Liver (tissue), 8 donors: ENCODE measurements at regions not wholly inside any gene's neighbourhood (a gene's known extent, or its start where the extent isn't known, plus 50 kb on each side); places are given as distances from the start of the nearest gene placed in this dataset.

Experiments
- DNase-seq: peaks from one replicate; pipeline ENCODE4 v3.0.0-alpha.2; 2017; ENCODE audit warnings: low spot score
- H3K27ac ChIP-seq, 2 donors: one replicate each; pipeline ENCODE4 v1.7.0; 2013; ENCODE audit warnings: inconsistent platforms in 2 of 2, low read length in 2 of 2, control low read depth in 1 of 2, low read depth in 1 of 2, mild to moderate bottlenecking in 1 of 2
- H3K27me3 ChIP-seq, 4 donors: one replicate each; pipeline versions ENCODE4 v1.6.1 to v1.7.0; 2013; ENCODE audit warnings: low read length in 3 of 4, inconsistent platforms in 1 of 4, mild to moderate bottlenecking in 1 of 4, moderate library complexity in 1 of 4; ENCODE audit not compliant: control insufficient read depth in 4 of 4, insufficient read depth in 4 of 4
- H3K36me3 ChIP-seq, 4 donors: one replicate each; pipeline versions ENCODE4 v1.6.1 to v1.7.0; 2013; ENCODE audit warnings: low read length in 3 of 4, mild to moderate bottlenecking in 3 of 4, low read depth in 1 of 4, moderate library complexity in 1 of 4; ENCODE audit not compliant: control insufficient read depth in 4 of 4, insufficient read depth in 3 of 4
- H3K4me1 ChIP-seq, 4 donors: one replicate each; pipeline versions ENCODE4 v1.6.1 to v1.7.0; 2013; ENCODE audit warnings: low read length in 3 of 4, mild to moderate bottlenecking in 3 of 4, moderate library complexity in 1 of 4; ENCODE audit not compliant: control insufficient read depth in 4 of 4, insufficient read depth in 4 of 4
- H3K4me3 ChIP-seq, 3 donors: one replicate each; pipeline versions ENCODE4 v1.6.1 to v1.7.0; 2013; ENCODE audit warnings: low read length in 3 of 3, control low read depth in 1 of 3, low read depth in 1 of 3, mild to moderate bottlenecking in 1 of 3
- H3K9ac ChIP-seq, 2 donors: one replicate each; pipeline ENCODE4 v1.7.0; 2013; ENCODE audit warnings: low read length in 2 of 2, mild to moderate bottlenecking in 2 of 2, moderate library complexity in 2 of 2, control low read depth in 1 of 2, low read depth in 1 of 2
- H3K9me3 ChIP-seq, 4 donors: one replicate each; pipeline versions ENCODE4 v1.6.1 to v1.7.0; 2013; ENCODE audit warnings: low read length in 3 of 4; ENCODE audit not compliant: control insufficient read depth in 4 of 4
- EGR1 ChIP-seq, 2 donors: IDR thresholded peaks; 2 replicates each; pipeline ENCODE4 v1.6.1; 2016 to 2018; ENCODE audit warnings: antibody characterized with exemption in 2 of 2, low read depth in 2 of 2
- FOXA1 ChIP-seq: IDR thresholded peaks from 2 replicates; pipeline ENCODE4 v1.6.1; 2016; ENCODE audit warnings: antibody characterized with exemption
- FOXA2 ChIP-seq: IDR thresholded peaks from 2 replicates; pipeline ENCODE4 v1.6.1; 2016; ENCODE audit warnings: antibody characterized with exemption
- GABPA ChIP-seq, 2 donors: IDR thresholded peaks in 1 of 2; conservative IDR thresholded peaks in 1 of 2; 2 replicates each; pipeline ENCODE4 v1.6.1; 2016; ENCODE audit warnings: antibody characterized with exemption in 2 of 2, mild to moderate bottlenecking in 1 of 2, moderate library complexity in 1 of 2
- HNF4A ChIP-seq, 2 donors: conservative IDR thresholded peaks; 2 replicates each; pipeline ENCODE4 v1.6.1; 2016; ENCODE audit warnings: antibody characterized with exemption in 2 of 2, mild to moderate bottlenecking in 2 of 2
- HNF4G ChIP-seq: IDR thresholded peaks from 2 replicates; pipeline ENCODE4 v1.6.1; 2016; ENCODE audit warnings: antibody characterized with exemption
- JUND ChIP-seq, 2 donors: IDR thresholded peaks; 2 replicates each; pipeline ENCODE4 v1.6.1; 2016; ENCODE audit warnings: antibody characterized with exemption in 2 of 2
- NR2F2 ChIP-seq: IDR thresholded peaks from 2 replicates; pipeline ENCODE4 v1.6.1; 2016; ENCODE audit warnings: antibody characterized with exemption
- RAD21 ChIP-seq, 2 donors: IDR thresholded peaks; 2 replicates each; pipeline ENCODE4 v1.6.1; 2016; ENCODE audit warnings: antibody characterized with exemption in 2 of 2, mild to moderate bottlenecking in 2 of 2
- REST ChIP-seq: IDR thresholded peaks from 2 replicates; pipeline ENCODE4 v1.6.1; 2016; ENCODE audit warnings: antibody characterized with exemption, mild to moderate bottlenecking
- RXRA ChIP-seq, 2 donors: IDR thresholded peaks; 2 replicates each; pipeline ENCODE4 v1.6.1; 2017 to 2018; ENCODE audit warnings: antibody characterized with exemption in 2 of 2, mild to moderate bottlenecking in 1 of 2
- SP1 ChIP-seq: IDR thresholded peaks from 2 replicates; pipeline ENCODE4 v1.6.1; 2018; ENCODE audit warnings: antibody characterized with exemption, mild to moderate bottlenecking
- TAF1 ChIP-seq: conservative IDR thresholded peaks from 2 replicates; pipeline ENCODE4 v1.6.1; 2016; ENCODE audit warnings: antibody characterized with exemption, mild to moderate bottlenecking
- YY1 ChIP-seq: IDR thresholded peaks from 2 replicates; pipeline ENCODE4 v1.6.1; 2016; ENCODE audit warnings: antibody characterized with exemption, mild to moderate bottlenecking
- ZBTB33 ChIP-seq: IDR thresholded peaks from 2 replicates; pipeline ENCODE4 v1.6.1; 2016; ENCODE audit warnings: antibody characterized with exemption
- WGBS: extraction: QIAGEN DNeasy Blood & Tissue Kit; methylation state at CpG from one replicate; pipeline ENCODE4 v1.1.7; 2013; 5-methylcytosine and 5-hydroxymethylcytosine counted together
- TF ChIP-seq, protein P1 (sequence below): IDR thresholded peaks from 2 replicates; pipeline ENCODE4 v1.6.1; 2016; ENCODE audit warnings: antibody characterized with exemption
- TF ChIP-seq, protein P2 (sequence below): fragments of 150-350 bp; IDR thresholded peaks from 2 replicates; pipeline ENCODE4 v1.5.1; 2017; ENCODE audit warnings: improper control_type of control experiment, low read depth, low read length; ENCODE audit not compliant: missing input control
- TF ChIP-seq, protein P3 (sequence below): IDR thresholded peaks from 2 replicates; pipeline ENCODE4 v1.6.1; 2016; ENCODE audit warnings: antibody characterized with exemption
- donor health status: healthy.
- donor health status: healthy.
- donor health status: healthy.
- donor health status: healthy.
- donor health status: healthy.

GRCh38 chr2:145284551-145284950 is 764.6 kb upstream of the ZEB2 start:
- TF ChIP-seq, protein P1, sequence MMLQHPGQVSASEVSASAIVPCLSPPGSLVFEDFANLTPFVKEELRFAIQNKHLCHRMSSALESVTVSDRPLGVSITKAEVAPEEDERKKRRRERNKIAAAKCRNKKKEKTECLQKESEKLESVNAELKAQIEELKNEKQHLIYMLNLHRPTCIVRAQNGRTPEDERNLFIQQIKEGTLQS, result no peak
- no peak for TF ChIP-seq FOXA1
- no peak for TF ChIP-seq RXRA (IDR thresholded peaks at IDR 0.05)
- TF ChIP-seq NR2F2, result no peak
- no peak for TF ChIP-seq EGR1 (IDR thresholded peaks at IDR 0.05; ENCODE audit: low read depth in 2 of 2)
- no peak for TF ChIP-seq GABPA (IDR thresholded peaks at IDR 0.05 in 1 of 2, conservative IDR thresholded peaks at IDR 0.05 in 1 of 2)
- TF ChIP-seq RAD21 (IDR thresholded peaks at IDR 0.05), result no peak
- no peak for TF ChIP-seq SP1
- no peak for TF ChIP-seq HNF4G
- no peak for TF ChIP-seq JUND (IDR thresholded peaks at IDR 0.05)
- TF ChIP-seq, protein P2, sequence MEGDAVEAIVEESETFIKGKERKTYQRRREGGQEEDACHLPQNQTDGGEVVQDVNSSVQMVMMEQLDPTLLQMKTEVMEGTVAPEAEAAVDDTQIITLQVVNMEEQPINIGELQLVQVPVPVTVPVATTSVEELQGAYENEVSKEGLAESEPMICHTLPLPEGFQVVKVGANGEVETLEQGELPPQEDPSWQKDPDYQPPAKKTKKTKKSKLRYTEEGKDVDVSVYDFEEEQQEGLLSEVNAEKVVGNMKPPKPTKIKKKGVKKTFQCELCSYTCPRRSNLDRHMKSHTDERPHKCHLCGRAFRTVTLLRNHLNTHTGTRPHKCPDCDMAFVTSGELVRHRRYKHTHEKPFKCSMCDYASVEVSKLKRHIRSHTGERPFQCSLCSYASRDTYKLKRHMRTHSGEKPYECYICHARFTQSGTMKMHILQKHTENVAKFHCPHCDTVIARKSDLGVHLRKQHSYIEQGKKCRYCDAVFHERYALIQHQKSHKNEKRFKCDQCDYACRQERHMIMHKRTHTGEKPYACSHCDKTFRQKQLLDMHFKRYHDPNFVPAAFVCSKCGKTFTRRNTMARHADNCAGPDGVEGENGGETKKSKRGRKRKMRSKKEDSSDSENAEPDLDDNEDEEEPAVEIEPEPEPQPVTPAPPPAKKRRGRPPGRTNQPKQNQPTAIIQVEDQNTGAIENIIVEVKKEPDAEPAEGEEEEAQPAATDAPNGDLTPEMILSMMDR, result no peak
- no peak for TF ChIP-seq HNF4A (conservative IDR thresholded peaks at IDR 0.05)
- no peak for TF ChIP-seq FOXA2
- no peak for TF ChIP-seq ZBTB33
- TF ChIP-seq REST, result no peak
- TF ChIP-seq YY1, result no peak
- TF ChIP-seq TAF1, result no peak
- TF ChIP-seq, protein P3, sequence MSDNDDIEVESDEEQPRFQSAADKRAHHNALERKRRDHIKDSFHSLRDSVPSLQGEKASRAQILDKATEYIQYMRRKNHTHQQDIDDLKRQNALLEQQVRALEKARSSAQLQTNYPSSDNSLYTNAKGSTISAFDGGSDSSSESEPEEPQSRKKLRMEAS, result no peak
- Histone ChIP-seq H3K27ac (no peak overlapping the region), H3K9me3 (no peaks in the 10 kb centered on the region), H3K27me3 (no peaks in the 10 kb centered on the region), H3K4me1 (no peaks in the 10 kb centered on the region), H3K9ac (no peak overlapping the region), H3K36me3 (no peaks in the 10 kb centered on the region), H3K4me3 (no peak overlapping the region)
- DNase-seq, result no peak
- 82% methylated on average over 5 of the region's 5 CpGs for WGBS

DNA sequence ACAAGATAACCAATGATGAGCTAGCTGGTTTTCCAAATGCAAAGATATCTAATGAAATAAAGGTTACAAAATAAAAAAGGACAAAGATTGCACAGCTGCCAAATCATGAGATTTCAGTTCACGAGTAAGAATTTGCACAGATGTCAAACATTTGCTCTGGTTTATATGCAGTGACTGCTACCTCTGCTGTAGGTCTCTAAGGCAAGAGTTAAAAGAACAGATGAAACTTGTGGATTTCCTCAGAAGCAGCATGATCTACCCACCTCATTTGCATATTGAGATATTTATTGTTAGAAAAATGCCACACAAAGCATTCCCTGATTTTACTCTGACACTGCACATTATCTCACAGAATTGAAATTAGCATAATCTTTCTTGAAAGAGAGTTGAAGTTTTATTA is 763.2 kb upstream of the ZEB2 start:
- 47% methylated on average over 1 of the region's 1 CpG for WGBS
- Histone ChIP-seq H3K4me3 (no peak overlapping the region), H3K27me3 (no peaks in the 10 kb centered on the region), H3K27ac (no peak overlapping the region), H3K9ac (no peak overlapping the region), H3K4me1 (no peaks in the 10 kb centered on the region), H3K9me3 (no peaks in the 10 kb centered on the region), H3K36me3 (no peaks in the 10 kb centered on the region)
- TF ChIP-seq TAF1 (no peak), GABPA (IDR thresholded peaks at IDR 0.05 in 1 of 2, conservative IDR thresholded peaks at IDR 0.05 in 1 of 2) (no peak), SP1 (no peak), NR2F2 (no peak), RAD21 (IDR thresholded peaks at IDR 0.05) (no peak), HNF4G (no peak), REST (no peak)
- TF ChIP-seq, protein P2, result no peak
- no peak for DNase-seq
